HCT116 (cell line): ENCODE measurements at regions not wholly inside any gene's neighbourhood (a gene's known extent, or its start where the extent isn't known, plus 50 kb on each side); places are given as distances from the start of the nearest gene placed in this dataset.

Experiments used
- ATAC-seq: fragments of 200-7000 bp; cut with Tn5 transposase; 2 replicates; pipeline ENCODE4 v1.9.1; 2020; ENCODE audit warnings: mild to moderate bottlenecking, moderate library complexity
- BruUV-seq: library from RNA; stranded (reverse); fragments of 400-500 nt; replicated peaks from 2 replicates; lab custom pipeline; 2021; lab: Mats Ljungman, UMichigan
- CTCF ChIA-PET: fragments of 300-600 bp; sonication (Branson Sonifier 250); formaldehyde crosslinking; loops from one replicate; lab custom pipeline; 2021; ENCODE audit warnings: antibody characterized with exemption; lab: Charles Lee
- POLR2A ChIA-PET: fragments of 300-600, 350-600 bp; sonication (Branson Sonifier 250); formaldehyde crosslinking; loops from one replicate; lab custom pipeline; 2021; ENCODE audit warnings: antibody characterized with exemption; lab: Charles Lee
- RAD21 ChIA-PET, 2 experiments: fragments of 300-600 bp; sonication (Branson Sonifier 250); formaldehyde crosslinking; loops; one replicate each; lab custom pipeline; 2023; ENCODE audit warnings: low total read pairs in 2 of 2; ENCODE audit not compliant: uncharacterized antibody in 2 of 2, unreplicated experiment in 2 of 2, low non-redundant PET in 1 of 2; lab: Charles Lee
- DNase-seq: peaks from one replicate; pipeline ENCODE4 v3.0.0-alpha.2; 2010; ENCODE audit warnings: low read depth, low spot score
- H2AFZ ChIP-seq: fragments of 200-600 bp; shearing (Covaris generic), sonication (generic); 2 replicates; pipeline ENCODE4 v1.6.1; 2017; ENCODE audit warnings: low read depth, mixed run types, mixed read lengths, antibody characterized with exemption, low read length; ENCODE audit not compliant: poor library complexity, severe bottlenecking
- H3K27ac ChIP-seq: 2 replicates; pipeline ENCODE4 v1.5.1; 2012; ENCODE audit warnings: low read depth, low read length
- H3K27me3 ChIP-seq: fragments of 200-600 bp; sonication (generic); 2 replicates; pipeline ENCODE4 v1.6.1; 2016; ENCODE audit warnings: mixed run types, low read length, mixed read lengths; ENCODE audit not compliant: insufficient read depth
- H3K36me3 ChIP-seq, 2 experiments: fragments of 200-500 bp in 1 of 2; fragments of 200-600 bp in 1 of 2; sonication (Bioruptor generic) in 1 of 2; sonication (generic) in 1 of 2; 2 replicates each; pipeline versions ENCODE4 v1.5.1 to v1.6.1; 2014 to 2016; ENCODE audit warnings: low read length in 2 of 2, inconsistent platforms in 1 of 2, mixed read lengths in 1 of 2, mixed run types in 1 of 2; ENCODE audit not compliant: insufficient read depth in 2 of 2, control insufficient read depth in 1 of 2
- H3K4me1 ChIP-seq, 2 experiments: fragments of 200-600 bp in 1 of 2; sonication (generic) in 1 of 2; 2 replicates each; pipeline versions ENCODE4 v1.5.1 to v1.6.1; 2012 to 2017; ENCODE audit warnings: low read length in 2 of 2, inconsistent platforms in 1 of 2, mild to moderate bottlenecking in 1 of 2, mixed read lengths in 1 of 2, mixed run types in 1 of 2, moderate library complexity in 1 of 2; ENCODE audit not compliant: insufficient read depth in 2 of 2, control insufficient read depth in 1 of 2
- H3K4me2 ChIP-seq: fragments of 200-600 bp; sonication (generic); 2 replicates; pipeline ENCODE4 v1.6.1; 2017; ENCODE audit warnings: mixed run types, low read length, mixed read lengths
- H3K4me3 ChIP-seq, 2 experiments: fragments of 200-600 bp in 1 of 2; sonication (generic) in 1 of 2; replicated peaks in 1 of 2; 2 replicates each; pipeline ENCODE4 v1.5.1; 2011 to 2016; ENCODE audit warnings: low read length in 2 of 2, control low read depth in 1 of 2, low read depth in 1 of 2, mild to moderate bottlenecking in 1 of 2, mixed read lengths in 1 of 2, mixed run types in 1 of 2
- H3K79me2 ChIP-seq: fragments of 200-600 bp; sonication (generic); 2 replicates; pipeline ENCODE4 v1.6.1; 2017; ENCODE audit warnings: mild to moderate bottlenecking, mixed run types, low read length, moderate library complexity, mixed read lengths; ENCODE audit not compliant: insufficient read depth
- H3K9ac ChIP-seq: fragments of 200-600 bp; sonication (generic); 2 replicates; pipeline ENCODE4 v1.6.1; 2016; ENCODE audit warnings: low read length, mixed read lengths
- H3K9me2 ChIP-seq: fragments of 200-600 bp; sonication (generic), shearing (Covaris generic); 2 replicates; pipeline ENCODE4 v1.6.1; 2017; ENCODE audit warnings: mixed run types, mild to moderate bottlenecking, moderate library complexity; ENCODE audit not compliant: insufficient read depth
- H3K9me3 ChIP-seq, 2 experiments: fragments of 200-500 bp in 1 of 2; fragments of 200-600 bp in 1 of 2; sonication (Bioruptor generic) in 1 of 2; sonication (generic) in 1 of 2; 2 replicates each; pipeline ENCODE4 v1.6.1; 2014 to 2017; ENCODE audit warnings: low read length in 2 of 2, mixed read lengths in 2 of 2, inconsistent platforms in 1 of 2, low read depth in 1 of 2, mild to moderate bottlenecking in 1 of 2, mixed run types in 1 of 2, moderate library complexity in 1 of 2; ENCODE audit not compliant: control insufficient read depth in 1 of 2, insufficient read depth in 1 of 2
- H4K20me1 ChIP-seq: fragments of 200-600 bp; sonication (generic), shearing (Covaris generic); 2 replicates; pipeline ENCODE4 v1.6.1; 2017; ENCODE audit warnings: mixed run types, mild to moderate bottlenecking, moderate library complexity; ENCODE audit not compliant: insufficient read depth
- ATF3 ChIP-seq: IDR thresholded peaks from 2 replicates; pipeline ENCODE4 v1.6.1; 2012
- CBX3 ChIP-seq: IDR thresholded peaks from 2 replicates; pipeline ENCODE4 v1.6.1; 2012; ENCODE audit warnings: low read depth
- CTCF ChIP-seq, 3 experiments: fragments of 200-600 bp in 1 of 3; sonication (generic) in 1 of 3; IDR thresholded peaks in 2 of 3; conservative IDR thresholded peaks in 1 of 3; 2 replicates each; pipeline ENCODE4 v1.5.1; 2012 to 2017; ENCODE audit warnings: low read depth in 2 of 3, low read length in 2 of 3, antibody characterized with exemption in 1 of 3, borderline replicate concordance in 1 of 3, control low read depth in 1 of 3, mild to moderate bottlenecking in 1 of 3, mixed read lengths in 1 of 3, mixed run types in 1 of 3, moderate library complexity in 1 of 3; ENCODE audit not compliant: insufficient read depth in 1 of 3
- EGR1 ChIP-seq: IDR thresholded peaks from 2 replicates; pipeline ENCODE4 v1.6.1; 2012; ENCODE audit warnings: low read depth
- ELF1 ChIP-seq: IDR thresholded peaks from 2 replicates; pipeline ENCODE4 v1.6.1; 2012; ENCODE audit warnings: low read depth, borderline replicate concordance
- EZH2phosphoT487 ChIP-seq: fragments of 200-600 bp; IDR thresholded peaks from 2 replicates; pipeline ENCODE4 v1.6.1; 2018; ENCODE audit warnings: antibody characterized with exemption, borderline replicate concordance
- MAX ChIP-seq: IDR thresholded peaks from 2 replicates; pipeline ENCODE4 v1.6.1; 2012
- RAD21 ChIP-seq: IDR thresholded peaks from 2 replicates; pipeline ENCODE4 v1.6.1; 2012; ENCODE audit warnings: low read depth, mild to moderate bottlenecking
- REST ChIP-seq: IDR thresholded peaks from 2 replicates; pipeline ENCODE4 v1.6.1; 2012; ENCODE audit warnings: low read depth
- SP1 ChIP-seq: IDR thresholded peaks from 2 replicates; pipeline ENCODE4 v1.6.1; 2012; ENCODE audit warnings: low read depth
- SRF ChIP-seq: IDR thresholded peaks from 2 replicates; pipeline ENCODE4 v1.6.1; 2012; ENCODE audit warnings: low read depth
- TCF7L2 ChIP-seq: IDR thresholded peaks from 2 replicates; pipeline ENCODE4 v1.7.0; 2011; ENCODE audit warnings: borderline replicate concordance, inconsistent platforms; ENCODE audit not compliant: insufficient read depth, insufficient read length; ENCODE audit errors: extremely low read depth
- intact Hi-C: fragments of 100-400 bp; cut with micrococcal nuclease; formaldehyde crosslinking; loops from 2 replicates; pipeline ENCODE4 v1.10.0; 2022

GRCh38 chr11:21656065-21656464, 536.8 kb upstream of the ANO5 start:
- DNase-seq = no peak
- RAD21 ChIA-PET = no interaction called here
- intact Hi-C loops = no loop called here

More at GRCh38 chr11:21656065-21656464, 536.8 kb upstream of the ANO5 start:
- H3K4me1 ChIP-seq = no peaks in the 10 kb centered on the region
- no peaks in the 10 kb centered on the region for H4K20me1 ChIP-seq
- TF ChIP-seq ATF3 (no peak), TCF7L2 (no peak), EGR1 (no peak), ELF1 (no peak), MAX (no peak), CBX3 (no peak), SP1 (no peak), EZH2phosphoT487 (no peak), SRF (no peak), RAD21 (no peak), REST (no peak), CTCF (IDR thresholded peaks at IDR 0.05 in 2 of 3, conservative IDR thresholded peaks at IDR 0.05 in 1 of 3; ENCODE audit: borderline replicate concordance in 1 of 3, insufficient read depth in 1 of 3, low read depth in 2 of 3, low read length in 2 of 3) (no peak)
- TF ChIP-seq, all 23 proteins: peak for 0
- Histone ChIP-seq H3K36me3 (no peaks in the 10 kb centered on the region), H3K27ac (no peak overlapping the region), H3K9me2 (no peaks in the 10 kb centered on the region), H3K79me2 (no peaks in the 10 kb centered on the region), H3K4me2 (no peak overlapping the region), H2AFZ (no peak overlapping the region), H3K9ac (no peak overlapping the region), H3K27me3 (no peaks in the 10 kb centered on the region), H3K4me3 (no peak overlapping the region), H3K9me3 (peaks cover 0 to 9% of the 10 kb centered on the region in 2 experiments; a peak in 2 of 4 replicates)
- ATAC-seq = no peak
- CTCF ChIA-PET = no interaction called here
- no TSS peak for BruUV-seq
- POLR2A ChIA-PET = no interaction called here
